IMR-90 (cell line): ENCODE measurements at regions not wholly inside any gene's neighbourhood (a gene's known extent, or its start where the extent isn't known, plus 50 kb on each side); places are given as distances from the start of the nearest gene placed in this dataset.

Experiments
- ATAC-seq: fragments of 200-7000 bp; cut with Tn5 transposase; 2 replicates; pipeline ENCODE4 v1.9.1; 2020; ENCODE audit warnings: low read depth, mild to moderate bottlenecking, moderate library complexity
- BruUV-seq: library from RNA; stranded (reverse); fragments of 400-500 nt; replicated peaks from 2 replicates; lab custom pipeline; 2021; lab: Mats Ljungman, UMichigan
- CTCF ChIA-PET: fragments of 300-600 bp; formaldehyde crosslinking; extraction: SDS; loops from one replicate; lab custom pipeline; 2021; ENCODE audit warnings: antibody characterized with exemption; lab: Yijun Ruan, JAX
- POLR2A ChIA-PET: fragments of 300-600 bp; sonication (Branson Sonifier 250); formaldehyde crosslinking; loops from one replicate; lab custom pipeline; 2022; ENCODE audit warnings: antibody characterized with exemption; ENCODE audit not compliant: unreplicated experiment; lab: Charles Lee
- DNase-seq: peaks from one replicate; pipeline ENCODE4 v3.0.0; 2013
- H2AFZ ChIP-seq: replicated peaks from 2 replicates; pipeline ENCODE3; 2013; ENCODE audit warnings: low read length, mild to moderate bottlenecking; ENCODE audit not compliant: poor library complexity
- H2AK5ac ChIP-seq: 2 replicates; pipeline ENCODE4 v1.6.1; 2013; ENCODE audit warnings: low read depth, low read length, inconsistent platforms
- H2AK9ac ChIP-seq: replicated peaks from 2 replicates; pipeline ENCODE3; 2013; ENCODE audit warnings: mild to moderate bottlenecking, low read depth, low read length, moderate library complexity; ENCODE audit not compliant: poor library complexity
- H2BK120ac ChIP-seq: 2 replicates; pipeline ENCODE4 v1.6.1; 2013; ENCODE audit warnings: low read depth, low read length, inconsistent platforms
- H2BK15ac ChIP-seq: 3 replicates; pipeline ENCODE4 v1.6.1; 2013; ENCODE audit warnings: low read depth, low read length, inconsistent platforms
- H2BK20ac ChIP-seq: 2 replicates; pipeline ENCODE4 v1.6.1; 2013; ENCODE audit warnings: low read depth, mild to moderate bottlenecking, inconsistent platforms, low read length, moderate library complexity
- H2BK5ac ChIP-seq: 2 replicates; pipeline ENCODE4 v1.6.1; 2013; ENCODE audit warnings: mild to moderate bottlenecking, low read depth, low read length, inconsistent platforms; ENCODE audit not compliant: poor library complexity, severe bottlenecking
- H3K14ac ChIP-seq: replicated peaks from 2 replicates; pipeline ENCODE4 v1.6.1; 2013; ENCODE audit warnings: low read depth, low read length, inconsistent platforms
- H3K18ac ChIP-seq: 2 replicates; pipeline ENCODE4 v1.6.1; 2013; ENCODE audit warnings: low read depth, low read length, control low read depth
- H3K23ac ChIP-seq: 2 replicates; pipeline ENCODE4 v1.6.1; 2013; ENCODE audit warnings: low read depth, low read length, inconsistent platforms
- H3K27ac ChIP-seq: 2 replicates; pipeline ENCODE4 v1.5.1; 2013; ENCODE audit warnings: mild to moderate bottlenecking, control low read depth, low read length; ENCODE audit not compliant: insufficient read depth
- H3K27me3 ChIP-seq: 2 replicates; pipeline ENCODE4 v1.6.1; 2013; ENCODE audit warnings: low read length; ENCODE audit not compliant: control insufficient read depth, insufficient read depth
- H3K36me3 ChIP-seq: 2 replicates; pipeline ENCODE4 v1.6.1; 2013; ENCODE audit warnings: low read length, mixed read lengths; ENCODE audit not compliant: control insufficient read depth, insufficient read depth
- H3K4ac ChIP-seq: 2 replicates; pipeline ENCODE4 v1.6.1; 2013; ENCODE audit warnings: low read depth, low read length, inconsistent platforms
- H3K4me1 ChIP-seq: 2 replicates; pipeline ENCODE4 v1.6.1; 2013; ENCODE audit warnings: low read length, mixed read lengths; ENCODE audit not compliant: control insufficient read depth, insufficient read depth
- H3K4me2 ChIP-seq: 2 replicates; pipeline ENCODE4 v1.6.1; 2013; ENCODE audit warnings: low read depth, mild to moderate bottlenecking, control low read depth, low read length, moderate library complexity
- H3K4me3 ChIP-seq: 2 replicates; pipeline ENCODE4 v1.5.1; 2013; ENCODE audit warnings: low read depth, mild to moderate bottlenecking, control low read depth, low read length, moderate library complexity; ENCODE audit not compliant: insufficient read depth
- H3K56ac ChIP-seq: 2 replicates; pipeline ENCODE4 v1.6.1; 2013; ENCODE audit warnings: low read length, inconsistent platforms; ENCODE audit not compliant: insufficient read depth; ENCODE audit errors: extremely low read depth
- H3K79me1 ChIP-seq, 2 experiments: 2 replicates each; pipeline ENCODE4 v1.6.1; 2013; ENCODE audit warnings: low read length in 2 of 2, inconsistent platforms in 1 of 2, low read depth in 1 of 2
- H3K9ac ChIP-seq: 2 replicates; pipeline ENCODE4 v1.6.1; 2013; ENCODE audit warnings: low read depth, low read length, control low read depth
- H3K9me1 ChIP-seq: 2 replicates; pipeline ENCODE4 v1.6.1; 2013; ENCODE audit warnings: low read length, inconsistent platforms; ENCODE audit not compliant: insufficient read depth
- H3K9me3 ChIP-seq: 2 replicates; pipeline ENCODE4 v1.6.1; 2013; ENCODE audit warnings: low read length; ENCODE audit not compliant: control insufficient read depth, insufficient read depth
- H4K20me1 ChIP-seq: 2 replicates; pipeline ENCODE4 v1.6.1; 2013; ENCODE audit warnings: low read length, inconsistent platforms; ENCODE audit not compliant: insufficient read depth
- H4K5ac ChIP-seq: 2 replicates; pipeline ENCODE4 v1.6.1; 2013; ENCODE audit warnings: mild to moderate bottlenecking, low read depth, low read length, control low read depth
- H4K8ac ChIP-seq, 2 experiments: 2 replicates each; pipeline ENCODE4 v1.6.1; 2013; ENCODE audit warnings: low read depth in 2 of 2, low read length in 2 of 2, control low read depth in 1 of 2, inconsistent platforms in 1 of 2
- H4K91ac ChIP-seq: 2 replicates; pipeline ENCODE4 v1.6.1; 2013; ENCODE audit warnings: low read depth, low read length, inconsistent platforms; ENCODE audit not compliant: insufficient read depth
- BHLHE40 ChIP-seq: fragments of 150-350 bp; IDR thresholded peaks from 2 replicates; pipeline ENCODE4 v1.6.1; 2016; ENCODE audit warnings: mild to moderate bottlenecking, low read depth, low read length
- CEBPB ChIP-seq: IDR thresholded peaks from 2 replicates; pipeline ENCODE4 v1.6.1; 2012; ENCODE audit warnings: low read depth, low read length, improper control_type of control experiment
- CHD1 ChIP-seq: IDR thresholded peaks from 2 replicates; pipeline ENCODE4 v1.6.1; 2012; ENCODE audit warnings: low read depth, low read length, improper control_type of control experiment
- CTCF ChIP-seq: conservative IDR thresholded peaks from 2 replicates; pipeline ENCODE4 v1.5.1; 2012; ENCODE audit warnings: mild to moderate bottlenecking, low read depth, low read length, improper control_type of control experiment
- ELK1 ChIP-seq: fragments of 150-350 bp; IDR thresholded peaks from 2 replicates; pipeline ENCODE4 v1.6.1; 2016; ENCODE audit warnings: low read depth, mild to moderate bottlenecking, low read length, moderate library complexity, borderline replicate concordance
- FOS ChIP-seq: fragments of 150-350 bp; IDR thresholded peaks from 2 replicates; pipeline ENCODE4 v1.6.1; 2016; ENCODE audit warnings: low read depth, low read length
- MAFK ChIP-seq: IDR thresholded peaks from 2 replicates; pipeline ENCODE4 v1.6.1; 2012; ENCODE audit warnings: low read depth, low read length, improper control_type of control experiment
- MAZ ChIP-seq: IDR thresholded peaks from 2 replicates; pipeline ENCODE4 v1.6.1; 2012; ENCODE audit warnings: low read depth, mild to moderate bottlenecking, low read length, improper control_type of control experiment, moderate library complexity, borderline replicate concordance
- MXI1 ChIP-seq: IDR thresholded peaks from 2 replicates; pipeline ENCODE4 v1.6.1; 2012; ENCODE audit warnings: low read depth, mild to moderate bottlenecking, low read length, moderate library complexity, borderline replicate concordance
- NFE2L2 ChIP-seq: fragments of 150-350 bp; IDR thresholded peaks from 2 replicates; pipeline ENCODE4 v1.6.1; 2016; ENCODE audit warnings: low read depth, mild to moderate bottlenecking, low read length
- RAD21 ChIP-seq: IDR thresholded peaks from 2 replicates; pipeline ENCODE4 v1.6.1; 2012; ENCODE audit warnings: low read length, improper control_type of control experiment
- RCOR1 ChIP-seq: IDR thresholded peaks from 2 replicates; pipeline ENCODE4 v1.6.1; 2012; ENCODE audit warnings: mild to moderate bottlenecking, low read length, improper control_type of control experiment; ENCODE audit not compliant: insufficient replicate concordance
- SMC3 ChIP-seq: fragments of 150-350 bp; IDR thresholded peaks from 2 replicates; pipeline ENCODE4 v1.6.1; 2016; ENCODE audit warnings: low read depth, mild to moderate bottlenecking, antibody characterized with exemption, low read length, moderate library complexity
- USF2 ChIP-seq: fragments of 150-350 bp; IDR thresholded peaks from 2 replicates; pipeline ENCODE4 v1.6.1; 2017; ENCODE audit warnings: mild to moderate bottlenecking, antibody characterized with exemption, low read length, low read depth
- WGBS, 2 experiments: methylation state at CpG; one replicate each; pipeline versions ENCODE4 v1.1.5 to v1.1.7; 2013; ENCODE audit warnings: missing lambda C conversion rate in 2 of 2; ENCODE audit not compliant: insufficient read length in 1 of 2; ENCODE audit errors: extremely low coverage in 2 of 2; 5-methylcytosine and 5-hydroxymethylcytosine counted together
- dilution Hi-C: fragments of 300-500 bp; cut with HindIII; formaldehyde crosslinking; loops from one replicate; pipeline ENCODE4 v1.14.3; 2018; ENCODE audit warnings: low sequenced_read_pairs; ENCODE audit not compliant: unreplicated experiment
- in situ Hi-C: fragments of 300-500 bp; cut with MboI; formaldehyde crosslinking; loops from 3 replicates; pipeline ENCODE4 v1.14.3; 2019; ENCODE audit warnings: low sequenced_read_pairs, inconsistent platforms, mixed read lengths
- intact Hi-C: fragments of 100-400 bp; cut with micrococcal nuclease; formaldehyde crosslinking; loops from 2 replicates; pipeline ENCODE4 v1.10.0; 2022

- Histone ChIP-seq H2AK9ac (no peak overlapping the region), H2BK120ac (no peak overlapping the region), H3K4me1 (no peaks in the 10 kb centered on the region), H3K4me2 (no peak overlapping the region), H2BK5ac (no peak overlapping the region), H3K4ac (no peak overlapping the region), H3K27ac (no peak overlapping the region), H3K18ac (no peak overlapping the region), H4K8ac (no peak overlapping the region), H3K23ac (no peak overlapping the region), H3K56ac (no peak overlapping the region), H3K36me3 (no peaks in the 10 kb centered on the region), H2BK20ac (no peak overlapping the region), H4K20me1 (no peaks in the 10 kb centered on the region), H3K9me1 (no peaks in the 10 kb centered on the region), H3K9ac (no peak overlapping the region), H3K14ac (no peak overlapping the region), H3K9me3 (no peaks in the 10 kb centered on the region), H2AFZ (no peak overlapping the region), H2BK15ac (no peak overlapping the region), H4K5ac (no peak overlapping the region), H3K79me1 (no peaks in the 10 kb centered on the region), H3K27me3 (peaks cover 11% of the 10 kb centered on the region; the same call in 1 of the 2 replicates), H4K91ac (no peak overlapping the region), H2AK5ac (no peak overlapping the region), H3K4me3 (no peak overlapping the region)
- BruUV-seq, result no TSS peak
- dilution Hi-C loops, result no loop called here
- 57% methylated on average over 2 of the region's 3 CpGs; no CpG with 5 or more reads in 1 of the 2 experiments for WGBS, 2 experiments
- no peak for ATAC-seq
- intact Hi-C loops, result no loop called here
- DNase-seq, result no peak
- in situ Hi-C loops, result no loop called here
- CTCF ChIA-PET, result no interaction called here
- POLR2A ChIA-PET, result no interaction called here
- TF ChIP-seq MAZ (no peak), SMC3 (no peak), CEBPB (no peak), USF2 (no peak), FOS (no peak), NFE2L2 (no peak), ELK1 (no peak), RAD21 (no peak), CHD1 (no peak), MAFK (no peak), MXI1 (no peak), CTCF (no peak), BHLHE40 (no peak), RCOR1 (no peak)
Measured at GRCh38 chr1:11400155-11400554, 78.8 kb upstream of the DISP3 start.
